GM21367 (cell line): ENCODE measurements at regions not wholly inside any gene's neighbourhood (a gene's known extent, or its start where the extent isn't known, plus 50 kb on each side); places are given as distances from the start of the nearest gene placed in this dataset.

Experiments used
- ATAC-seq: cut with Tn5 transposase; IDR thresholded peaks from one replicate; pipeline ENCODE4 v1.9.1; 2021; ENCODE audit not compliant: unreplicated experiment

GRCh38 chr9:107696302-107696701 is 206.7 kb upstream of the KLF4 start:
- no peak for ATAC-seq

DNA sequence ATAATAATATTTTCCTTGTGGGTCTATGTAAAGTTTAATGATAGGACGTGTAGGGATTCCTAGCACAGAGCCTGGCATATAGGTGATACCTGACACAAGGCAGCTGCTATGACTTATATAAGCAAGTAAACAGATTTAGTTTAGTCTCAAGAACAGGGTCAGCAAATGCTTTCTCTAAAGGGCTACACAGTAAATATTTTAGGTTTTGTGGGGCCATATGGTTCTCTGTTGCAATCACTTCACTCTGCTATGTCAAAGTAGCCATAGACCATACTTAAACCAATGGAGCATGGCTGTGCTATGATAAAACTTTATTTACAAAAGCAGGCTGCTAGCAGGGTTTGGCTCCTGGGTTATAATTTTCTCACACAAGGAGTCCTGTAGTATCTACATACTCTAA is 204.8 kb upstream of the KLF4 start:
- ATAC-seq, result no peak

- ATAC-seq, result no peak
These were observed 204.2 kb upstream of the KLF4 start for GRCh38 chr9:107693625-107694326.

DNA sequence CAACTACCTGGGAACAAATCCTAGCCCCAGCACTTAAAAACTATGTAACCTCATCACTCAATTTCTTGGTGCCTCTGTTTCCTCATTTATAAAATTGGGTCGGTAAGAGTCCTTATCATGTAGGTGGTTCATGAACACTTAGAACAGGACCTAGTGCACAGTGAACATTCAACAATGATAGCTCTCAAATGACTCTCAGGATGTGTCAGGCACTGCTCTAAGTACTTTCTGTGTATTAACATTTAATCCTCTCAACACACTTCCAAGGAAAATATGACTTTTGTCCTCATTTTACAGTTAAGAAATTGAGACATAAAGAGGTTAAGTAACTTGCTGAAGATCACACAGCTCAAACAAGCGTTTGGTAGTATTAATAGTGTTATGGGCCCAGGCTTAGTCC is 202.1 kb upstream of the KLF4 start:
- no peak for ATAC-seq

- ATAC-seq, result no peak
These were observed 200.5 kb upstream of the KLF4 start for GRCh38 chr9:107690021-107690420.

- ATAC-seq, result no peak
These were observed 199.2 kb upstream of the KLF4 start for GRCh38 chr9:107688728-107689127.

DNA sequence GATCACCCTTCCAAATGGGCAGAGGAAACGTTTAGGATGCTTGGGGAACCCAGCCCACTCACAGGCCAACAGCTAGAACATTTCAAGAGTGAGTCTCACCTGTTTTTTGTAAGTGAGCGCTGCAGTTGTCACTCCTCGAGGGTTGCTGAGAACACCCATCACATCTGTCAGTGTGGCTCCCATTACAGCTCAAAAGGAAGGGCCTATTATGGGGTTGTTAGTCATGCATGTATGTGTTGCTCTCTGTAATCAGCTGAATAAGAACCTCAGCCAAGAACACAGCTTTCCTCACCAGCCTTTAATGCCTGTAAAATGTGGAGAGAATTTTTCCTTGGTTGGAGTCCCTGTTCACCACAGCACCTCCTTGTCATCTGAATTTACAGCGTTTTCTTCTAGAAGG is 196.3 kb upstream of the KLF4 start:
- ATAC-seq, result no peak

DNA sequence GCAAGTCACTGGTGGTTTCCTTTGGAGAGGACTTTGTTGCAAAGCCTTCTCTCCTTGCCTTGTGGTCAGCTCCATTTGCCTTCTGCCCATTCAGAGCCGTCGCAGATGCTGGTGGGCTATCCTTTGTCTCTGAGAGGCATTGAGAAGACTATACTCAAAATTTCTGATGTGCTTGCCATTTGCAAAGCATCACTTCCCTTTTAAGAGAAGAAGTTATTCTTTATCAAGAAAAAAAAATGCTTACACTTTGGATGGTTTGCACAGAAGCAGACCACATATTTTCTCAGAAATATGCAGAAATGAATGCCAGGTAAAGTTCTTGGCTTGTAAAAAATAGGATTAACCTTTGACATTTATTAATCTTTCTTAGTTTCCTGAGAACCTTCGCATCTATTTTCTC is 195.8 kb upstream of the KLF4 start:
- no peak for ATAC-seq

- no peak for ATAC-seq
These were observed 194.7 kb upstream of the KLF4 start for GRCh38 chr9:107684224-107684623.

- no peak for ATAC-seq
These were observed 194.0 kb upstream of the KLF4 start for GRCh38 chr9:107683566-107683965.

DNA sequence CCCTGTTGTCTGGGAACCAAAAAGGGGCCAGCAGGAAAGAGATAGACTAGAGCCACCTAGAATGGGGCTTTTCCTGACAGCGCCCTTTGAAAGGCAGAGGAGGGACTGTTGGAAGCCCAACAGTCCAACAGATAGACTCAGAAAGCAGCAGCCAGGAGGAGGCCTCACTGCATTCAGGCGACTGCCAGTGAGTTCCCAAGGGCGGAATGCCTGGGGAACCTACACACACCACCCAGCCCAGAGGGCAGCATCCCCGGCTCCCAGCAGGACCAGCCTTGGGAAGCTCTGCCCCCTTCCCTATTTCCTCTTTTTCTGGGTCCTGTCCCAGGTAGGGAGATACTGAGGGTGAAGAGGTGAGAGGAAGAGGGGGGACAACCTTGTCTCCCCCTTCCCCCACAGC is 192.4 kb upstream of the KLF4 start:
- no peak for ATAC-seq

DNA sequence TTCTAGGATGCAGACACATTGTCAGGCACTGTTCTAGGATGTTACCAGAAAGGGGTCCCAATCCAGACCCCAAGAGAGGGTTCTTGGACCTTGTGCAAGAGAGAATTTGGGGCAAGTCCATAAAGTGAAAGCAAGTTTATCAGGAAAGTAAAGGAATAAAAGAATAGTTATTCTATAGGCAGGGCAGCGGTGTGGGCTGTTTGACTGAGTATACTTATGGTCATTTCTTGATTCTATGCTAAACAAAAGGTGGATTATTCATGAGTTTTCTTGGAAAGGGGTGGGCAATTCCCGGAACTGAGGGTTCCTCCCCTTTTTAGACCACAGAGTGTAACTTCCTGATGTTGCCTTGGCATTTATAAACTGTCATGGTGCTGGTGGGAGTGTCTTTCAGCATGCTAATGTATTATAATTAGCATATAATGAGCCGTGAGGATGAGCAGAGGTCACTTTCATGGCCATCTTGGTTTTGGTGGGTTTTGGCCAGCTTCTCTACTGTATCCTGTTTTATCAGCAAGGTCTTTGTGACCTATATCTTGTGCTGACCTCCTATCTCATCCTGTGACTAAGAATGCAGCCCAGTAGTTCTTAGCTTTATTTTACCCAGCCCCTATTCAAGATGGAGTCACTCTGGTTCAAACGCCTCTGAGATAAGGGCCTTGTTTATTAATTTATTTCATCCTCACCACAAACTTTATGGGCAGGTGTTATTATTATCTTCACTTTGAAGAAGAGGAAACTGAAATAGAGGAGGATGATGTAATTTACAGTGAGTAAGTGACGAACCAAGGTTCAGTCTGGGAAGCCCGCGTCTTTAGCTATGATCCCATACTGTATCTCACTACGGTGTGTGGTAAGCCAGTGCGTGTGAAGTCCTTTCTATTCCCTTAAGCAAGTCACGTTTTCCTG is 186.0 kb upstream of the KLF4 start:
- ATAC-seq, result no peak

DNA sequence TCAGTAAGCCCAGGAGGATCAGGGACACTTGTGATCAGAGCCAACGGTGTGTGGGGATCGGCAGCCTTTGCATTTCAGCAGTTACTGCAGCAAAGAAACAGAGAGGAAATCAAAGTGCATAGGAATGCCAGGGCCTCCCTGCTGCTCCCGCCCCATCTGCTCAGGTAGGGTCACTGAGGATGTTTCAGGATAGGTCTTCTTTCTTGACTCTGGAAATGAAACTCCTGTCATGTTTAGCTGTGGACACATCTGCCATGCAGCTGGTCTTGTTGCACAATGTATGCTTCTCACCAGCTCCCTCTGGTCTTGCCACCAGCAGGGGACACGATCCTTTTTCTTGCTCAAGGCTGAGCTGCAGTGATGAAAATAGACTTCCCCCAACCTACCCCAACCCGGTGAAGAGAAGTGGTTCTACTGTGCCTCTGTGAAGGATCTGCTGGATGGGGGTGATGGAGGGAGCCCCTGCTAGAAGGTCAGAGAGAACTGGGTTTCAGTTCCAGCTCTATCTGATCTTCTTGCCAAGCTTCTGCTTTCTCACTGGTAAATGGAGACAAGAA is 185.2 kb upstream of the KLF4 start:
- no peak for ATAC-seq

DNA sequence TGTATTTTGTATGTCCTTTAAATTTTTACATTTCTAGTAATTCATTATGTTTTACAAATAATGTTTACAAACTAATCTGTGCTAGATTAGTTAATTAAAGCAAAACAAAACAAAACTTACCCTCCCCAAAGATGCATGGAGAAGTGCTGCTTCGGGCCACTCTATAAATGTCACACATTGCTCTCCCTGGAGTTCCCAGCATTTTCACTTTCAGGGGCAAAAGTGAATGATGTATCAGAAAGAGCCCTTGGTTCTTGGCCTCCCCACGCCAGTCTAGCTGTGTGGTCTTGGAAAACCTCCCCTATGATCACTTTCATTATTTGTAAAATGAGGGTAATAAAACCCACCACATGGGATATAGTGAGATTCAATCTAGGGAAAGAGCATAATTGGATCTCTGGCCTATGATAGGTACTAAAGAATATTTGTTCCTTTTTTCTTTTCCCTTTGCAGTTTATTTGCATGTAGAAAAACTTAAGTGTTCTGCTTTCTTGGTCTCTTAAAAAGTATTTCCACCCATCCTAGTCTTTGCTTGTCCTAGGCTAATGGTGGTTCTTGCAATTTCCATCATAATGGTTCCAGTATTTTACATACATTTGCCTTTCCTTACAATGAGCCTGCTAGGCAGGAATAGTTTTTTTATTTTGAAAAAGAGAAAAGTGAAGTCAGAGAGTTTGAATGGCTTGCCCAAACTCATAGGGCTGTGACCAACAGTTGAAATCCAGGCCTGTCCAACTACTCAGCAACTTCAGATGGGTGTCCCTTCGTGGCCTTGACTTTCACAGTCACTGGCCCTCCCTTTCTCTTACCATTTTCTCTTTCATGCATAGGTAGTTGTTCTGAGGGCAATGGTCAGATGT is 184.5 kb upstream of the KLF4 start:
- no peak for ATAC-seq

- no peak for ATAC-seq
These were observed 182.0 kb upstream of the KLF4 start for GRCh38 chr9:107671588-107671987.

DNA sequence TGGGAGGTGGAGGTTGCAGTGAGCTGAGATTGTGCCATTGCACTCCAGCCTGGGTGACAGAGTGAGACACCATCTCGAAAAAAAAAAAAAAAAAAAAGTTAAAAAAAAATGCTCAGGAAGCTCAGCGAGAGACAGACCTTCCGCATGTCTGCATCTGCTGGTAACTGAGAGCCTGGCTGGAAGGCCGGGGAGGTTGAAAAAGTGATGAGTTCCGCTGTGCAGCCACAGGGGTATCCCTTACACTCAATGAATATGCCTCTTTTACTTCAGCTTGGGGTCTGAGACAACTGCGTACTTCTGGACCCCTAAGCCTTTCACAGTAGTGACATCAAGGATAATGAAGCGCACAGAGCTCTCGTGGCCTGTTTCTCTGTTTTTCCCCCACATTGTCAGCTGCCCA is 179.9 kb upstream of the KLF4 start:
- no peak for ATAC-seq

- ATAC-seq, result no peak
These were observed 177.9 kb upstream of the KLF4 start for GRCh38 chr9:107667231-107668070.

DNA sequence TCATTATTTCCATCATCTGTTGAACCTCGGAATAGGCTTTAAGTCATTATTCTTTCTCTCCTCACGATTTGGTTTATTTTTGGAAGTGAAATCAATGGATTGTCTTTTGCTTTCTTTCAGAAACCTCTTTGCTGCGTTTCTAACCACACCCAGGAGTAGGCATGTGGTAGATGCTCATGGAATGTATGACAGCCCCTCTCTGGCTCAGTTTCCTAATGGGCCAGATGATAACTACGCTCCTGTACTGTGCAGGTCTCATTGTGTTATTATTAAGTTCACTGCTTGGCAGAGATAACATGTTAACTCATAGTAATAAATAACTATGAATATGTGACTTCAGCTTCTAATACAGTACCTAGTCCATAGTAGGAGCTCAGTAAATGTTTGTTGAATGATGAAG is 175.5 kb upstream of the KLF4 start:
- ATAC-seq, result no peak

GRCh38 chr9:107660976-107661375 is 171.4 kb upstream of the KLF4 start:
- ATAC-seq, result no peak

DNA sequence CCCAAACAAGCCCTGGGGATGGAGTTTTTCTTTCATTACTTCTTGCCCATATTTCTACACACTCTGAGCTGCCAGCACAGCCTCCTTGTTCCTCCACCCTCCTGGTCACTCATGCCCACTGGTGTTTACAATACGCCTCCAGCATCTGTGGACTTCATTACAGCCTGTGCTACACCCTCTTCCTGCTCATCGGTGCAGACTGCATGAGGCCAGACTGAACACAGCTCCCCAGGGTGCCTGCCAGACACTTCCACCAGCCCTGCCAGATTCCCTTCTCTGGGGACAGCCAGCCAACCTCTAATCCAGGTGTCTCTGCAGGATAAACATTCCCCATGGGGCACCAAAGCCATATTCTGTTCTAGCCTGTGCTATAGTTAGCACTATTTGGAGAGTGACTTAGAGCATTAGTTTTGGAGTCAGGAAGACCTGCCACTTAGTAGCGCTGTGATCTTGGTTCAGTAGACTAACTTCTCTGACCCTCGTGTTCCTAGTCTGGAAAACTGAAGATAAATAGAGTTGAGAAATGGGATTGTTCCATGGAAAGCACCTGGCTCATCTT is 163.8 kb upstream of the KLF4 start:
- no peak for ATAC-seq
